Stimulated activated CD4-positive, alpha-beta T cell treated with anti-CD3 and anti-CD28 coated beads, TNF-alpha, amount 100 ng/mL, for 48 hours (primary cell): ENCODE measurements at regions not wholly inside any gene's neighbourhood (a gene's known extent, or its start where the extent isn't known, plus 50 kb on each side); places are given as distances from the start of the nearest gene placed in this dataset.
"Not testable (repeated sequence)": the region's sequence is repeated elsewhere in the genome, so short reads cannot be mapped to it uniquely, and the experiment has no call there.

Experiments
- DNase-seq, 3 donors: peaks; one replicate each; pipeline ENCODE4 v3.0.0-alpha.2; 2020; ENCODE audit warnings: low read depth in 3 of 3

DNA sequence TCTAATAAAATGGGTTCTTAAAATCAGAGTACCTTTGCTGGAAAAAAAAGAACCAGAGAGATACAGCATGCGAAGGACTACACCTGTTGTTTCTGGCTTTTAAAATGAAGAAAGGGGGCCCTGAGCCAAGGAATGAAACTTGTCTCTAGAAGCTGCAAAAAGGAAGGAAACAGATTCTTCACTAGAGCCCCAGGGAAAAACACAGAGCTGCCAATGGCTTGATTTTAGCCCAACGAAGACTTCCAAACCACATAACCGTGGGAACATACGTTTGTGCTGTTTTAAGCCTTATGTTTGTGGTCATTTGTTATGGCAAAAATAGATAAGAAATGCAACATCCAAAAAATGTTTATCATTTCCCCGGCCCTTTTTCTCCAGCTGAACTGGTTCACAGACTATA is 780.0 kb downstream of the SORCS1 start:
- no peak for DNase-seq

DNA sequence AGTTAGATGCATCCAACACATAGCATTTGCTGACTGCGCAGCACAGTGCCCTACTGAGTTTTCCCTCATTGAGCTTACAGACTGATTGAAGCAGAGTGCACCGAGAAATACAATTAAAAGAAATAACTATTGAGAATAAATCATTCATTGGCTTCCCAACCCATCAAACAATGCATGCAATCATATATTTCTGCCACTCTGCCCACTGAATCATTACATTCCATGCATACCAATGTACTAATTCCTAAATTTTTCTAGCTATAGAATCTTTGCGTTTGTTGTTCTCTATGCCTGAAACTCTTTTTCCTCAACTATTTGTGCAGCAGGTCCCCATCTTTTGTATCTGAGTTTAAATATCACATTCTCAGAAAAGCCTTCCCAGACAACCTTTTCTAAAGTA is 783.8 kb downstream of the SORCS1 start:
- no peak for DNase-seq

DNA sequence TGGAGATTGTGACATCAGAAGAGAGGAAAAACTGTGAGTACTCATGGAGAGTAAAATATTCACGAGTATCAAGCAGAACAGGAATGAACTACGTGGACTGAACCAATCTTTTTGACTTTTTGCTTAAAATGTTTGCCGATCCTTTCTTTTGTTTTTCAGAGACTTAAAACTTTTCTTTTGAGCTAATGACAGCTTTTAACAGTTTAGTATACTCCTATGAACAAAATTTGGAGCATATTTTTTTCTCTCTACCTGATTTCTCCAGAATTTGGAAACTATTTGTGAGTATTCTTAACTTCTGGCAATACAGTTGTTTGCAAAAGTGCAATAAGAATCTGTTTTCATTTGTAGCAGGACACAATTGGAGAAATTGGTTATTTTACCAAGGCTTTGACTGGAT is 786.3 kb downstream of the SORCS1 start:
- DNase-seq: no peak

- DNase-seq: no peak
Measured at GRCh38 chr10:106370751-106371150, 793.8 kb downstream of the SORCS1 start.

GRCh38 chr10:106360870-106361269 is 803.6 kb downstream of the SORCS1 start:
- DNase-seq: no peak

- no peak for DNase-seq
Measured at GRCh38 chr10:106355450-106355849, 809.1 kb downstream of the SORCS1 start.

DNA sequence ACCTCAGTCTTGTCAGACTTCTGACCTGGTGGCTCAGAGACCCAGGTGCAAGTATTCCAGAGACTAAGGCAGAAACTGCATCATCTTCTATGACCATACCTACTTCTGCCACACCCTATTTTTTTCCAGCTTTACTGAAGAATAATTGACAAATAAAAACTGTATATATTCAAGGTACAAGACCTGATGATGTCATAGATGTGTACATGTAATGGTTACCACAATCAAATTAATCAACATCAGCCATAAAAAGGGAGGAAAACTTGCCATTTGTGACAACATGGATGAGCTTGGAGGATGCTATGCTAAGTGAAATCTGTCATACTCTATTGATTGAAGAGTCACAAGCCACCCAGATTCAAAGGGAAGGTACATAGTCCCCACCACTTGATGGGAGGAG is 815.6 kb downstream of the SORCS1 start:
- no peak for DNase-seq

- no peak for DNase-seq
Measured at GRCh38 chr10:106347547-106347946, 817.0 kb downstream of the SORCS1 start.

DNA sequence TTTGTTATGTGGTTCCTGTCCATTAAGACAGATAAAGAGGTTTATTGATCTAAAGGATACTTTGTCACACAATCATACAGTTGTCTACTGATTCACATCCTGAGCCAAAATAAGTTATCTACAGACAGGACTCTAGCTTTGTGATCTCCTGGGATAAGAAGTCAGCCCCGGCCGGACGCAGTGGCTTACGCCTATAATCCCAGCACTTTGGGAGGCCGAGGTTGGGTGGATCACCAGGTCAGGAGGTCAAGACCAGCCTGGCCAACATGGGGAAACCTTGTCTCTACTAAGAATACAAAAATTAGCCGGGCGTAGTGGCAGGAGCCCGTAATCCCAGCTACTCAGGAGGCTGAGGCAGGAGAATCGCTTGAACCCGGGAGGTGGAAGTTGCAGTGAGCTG is 821.0 kb downstream of the SORCS1 start:
- DNase-seq: not testable (repeated sequence)

DNA sequence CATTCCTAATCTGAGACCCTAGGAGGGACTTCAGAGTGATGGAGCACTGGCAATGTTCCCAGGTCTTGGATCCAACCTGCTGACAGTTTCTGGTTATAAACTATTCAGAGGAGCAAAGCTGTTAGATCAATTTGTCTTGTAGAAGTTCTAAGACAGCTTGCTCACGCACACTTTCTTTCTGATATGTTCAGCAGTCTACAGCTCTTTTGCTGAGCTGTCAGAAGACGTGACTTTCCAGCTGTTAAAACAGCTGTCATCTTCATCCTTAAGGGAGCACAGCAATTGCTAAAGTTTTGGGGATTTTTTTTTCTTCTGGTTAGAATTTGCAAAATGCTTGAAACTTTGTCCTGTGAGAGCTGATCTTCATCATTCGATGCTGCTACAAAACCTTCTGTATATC is 823.1 kb downstream of the SORCS1 start:
- no peak for DNase-seq

DNA sequence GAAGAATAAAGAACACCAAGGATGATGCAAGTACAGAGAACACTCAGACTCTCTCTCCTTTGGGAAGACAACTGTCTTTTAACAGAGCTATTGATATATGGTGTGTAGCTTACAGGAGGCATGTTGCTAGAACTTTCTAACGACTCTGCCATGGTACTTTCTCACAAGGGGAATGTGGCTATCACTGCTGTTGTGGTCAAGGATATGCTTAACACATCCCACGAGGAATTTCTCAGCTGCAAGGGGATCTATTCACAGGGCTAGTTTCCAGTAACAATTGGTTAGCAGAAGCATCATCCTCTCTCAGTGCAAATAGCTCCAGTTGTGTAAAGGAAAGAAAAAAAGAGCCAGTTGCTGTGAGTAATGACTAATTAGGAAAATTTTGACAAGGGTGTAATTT is 826.0 kb downstream of the SORCS1 start:
- no peak for DNase-seq

DNA sequence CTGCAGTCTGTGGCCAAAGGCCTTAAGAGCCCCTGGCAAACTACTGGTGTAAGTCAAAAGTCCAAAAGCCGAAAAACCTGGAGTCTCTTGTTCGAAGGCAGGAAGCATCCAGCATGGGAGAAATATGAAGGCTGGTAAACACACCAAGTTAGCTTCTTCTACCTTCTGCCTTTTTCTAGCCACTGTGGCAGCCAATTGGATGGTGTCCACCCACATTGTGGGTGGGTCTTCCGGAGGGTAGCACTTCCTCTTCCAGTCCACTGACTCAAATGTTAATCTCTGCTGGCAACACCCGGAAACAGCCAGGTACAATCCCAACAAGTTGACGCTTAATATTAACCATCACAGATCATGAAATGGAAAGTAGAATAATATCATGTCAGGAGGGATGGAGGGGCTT is 827.6 kb downstream of the SORCS1 start:
- no peak for DNase-seq

- no peak for DNase-seq
Measured at GRCh38 chr10:106327747-106328146, 836.8 kb downstream of the SORCS1 start.

DNA sequence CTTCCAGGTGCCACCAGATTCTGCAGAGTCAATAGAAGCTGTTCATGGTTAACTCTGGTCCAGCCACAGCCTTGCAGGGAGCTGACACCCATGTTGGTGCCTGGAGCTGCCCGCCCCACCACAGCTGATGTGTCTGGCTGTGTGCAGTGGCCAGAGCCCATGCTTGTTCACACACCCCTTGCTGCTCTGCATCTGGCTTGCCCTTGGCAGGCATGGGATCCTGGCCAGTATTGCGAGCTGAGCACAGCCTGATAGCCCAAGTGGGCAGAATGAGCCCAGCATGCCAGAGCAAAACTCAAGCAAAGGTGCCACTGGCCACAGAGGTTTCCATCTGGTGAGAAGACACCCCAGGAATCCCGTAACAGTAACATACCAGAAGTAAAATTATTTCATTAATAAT is 843.6 kb downstream of the SORCS1 start:
- no peak for DNase-seq

- no peak for DNase-seq
Measured at GRCh38 chr10:106320078-106320477, 844.4 kb downstream of the SORCS1 start.

- no peak for DNase-seq
Measured at GRCh38 chr10:106317554-106317953, 847.0 kb downstream of the SORCS1 start.

GRCh38 chr10:106313041-106313440 is 851.5 kb downstream of the SORCS1 start:
- DNase-seq: no peak

- no peak for DNase-seq
Measured at GRCh38 chr10:106312087-106312486, 852.4 kb downstream of the SORCS1 start.

- DNase-seq: no peak
Measured at GRCh38 chr10:106311590-106311989, 852.9 kb downstream of the SORCS1 start.

GRCh38 chr10:106310596-106310995 is 853.9 kb downstream of the SORCS1 start:
- no peak for DNase-seq

DNA sequence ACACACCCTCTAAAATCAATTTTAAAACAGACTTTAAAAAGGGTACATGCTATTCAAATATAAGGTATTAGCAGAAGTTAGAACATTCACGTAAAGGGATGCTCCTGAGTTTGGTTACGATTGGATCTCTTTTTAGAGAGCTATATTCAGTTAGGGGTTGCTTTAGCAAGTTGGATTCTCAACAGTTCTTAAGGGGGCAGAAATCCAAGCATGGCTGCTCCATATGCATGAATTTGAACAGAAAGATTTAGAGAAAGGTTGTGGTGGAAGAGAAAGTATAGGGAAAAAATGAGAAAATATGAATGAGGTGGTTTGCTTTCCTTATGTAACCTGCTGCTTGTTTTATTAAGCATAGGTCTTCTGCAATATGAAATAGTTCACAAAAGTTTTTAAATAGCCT is 855.1 kb downstream of the SORCS1 start:
- no peak for DNase-seq

- DNase-seq: no peak
Measured at GRCh38 chr10:106308284-106308683, 856.2 kb downstream of the SORCS1 start.

GRCh38 chr10:106304056-106304455 is 860.5 kb downstream of the SORCS1 start:
- DNase-seq: no peak

DNA sequence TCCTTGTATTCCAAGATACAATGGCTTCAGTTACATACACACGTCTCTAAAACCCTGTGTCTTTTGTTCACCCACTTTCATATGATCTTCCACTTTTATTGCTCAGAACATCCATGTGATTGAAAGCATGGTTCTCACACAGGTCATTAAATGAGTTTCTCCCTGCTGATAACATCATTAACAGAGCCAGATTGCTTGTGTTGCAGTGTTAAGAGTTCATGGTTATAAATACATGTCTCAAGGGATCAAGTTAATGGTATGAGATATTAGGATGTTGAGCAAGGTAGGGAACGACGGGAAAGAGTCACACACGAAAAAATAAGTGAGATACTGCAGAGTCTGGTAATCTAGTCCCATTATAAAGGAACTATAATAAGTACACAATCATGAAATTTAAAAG is 861.5 kb downstream of the SORCS1 start:
- DNase-seq: no peak

DNA sequence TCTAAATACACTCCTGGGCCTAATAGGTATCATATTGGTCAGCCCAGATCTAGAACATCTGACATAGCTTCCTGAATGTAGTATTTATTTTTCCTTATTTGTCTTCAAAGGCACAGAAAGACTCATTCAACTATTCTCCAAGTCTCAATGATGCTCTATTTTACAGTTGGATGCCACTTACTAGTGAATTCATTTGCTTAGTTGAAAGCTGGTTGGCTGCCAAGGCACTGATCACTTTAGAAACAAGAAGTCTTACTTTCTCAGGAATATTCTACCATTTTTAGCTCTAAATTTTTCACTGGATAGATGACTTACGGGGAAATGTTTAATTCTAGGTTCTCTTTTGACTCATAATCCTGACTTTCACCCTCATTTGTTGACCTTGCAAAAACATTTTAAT is 863.4 kb downstream of the SORCS1 start:
- DNase-seq: no peak
